HG02763 (cell line): ENCODE measurements at regions not wholly inside any gene's neighbourhood (a gene's known extent, or its start where the extent isn't known, plus 50 kb on each side); places are given as distances from the start of the nearest gene placed in this dataset.
"Not testable (repeated sequence)": the region's sequence is repeated elsewhere in the genome, so short reads cannot be mapped to it uniquely, and the experiment has no call there.

Experiments used
- ATAC-seq: cut with Tn5 transposase; IDR thresholded peaks from one replicate; pipeline ENCODE4 v1.9.1; 2021; ENCODE audit warnings: mild to moderate bottlenecking, moderate library complexity; ENCODE audit not compliant: unreplicated experiment

GRCh38 chr3:8399686-8400085 lies 101.9 kb upstream of the LMCD1 start:
- no peak for ATAC-seq

GRCh38 chr3:8400911-8401310 lies 100.7 kb upstream of the LMCD1 start:
- ATAC-seq = no peak

- ATAC-seq = no peak
Measured at GRCh38 chr3:8403996-8404395, 97.6 kb upstream of the LMCD1 start.

- no peak for ATAC-seq
Measured at GRCh38 chr3:8405144-8405543, 96.5 kb upstream of the LMCD1 start.

- ATAC-seq = no peak
Measured at GRCh38 chr3:8406479-8406878, 95.1 kb upstream of the LMCD1 start.

- ATAC-seq = no peak
Measured at GRCh38 chr3:8413337-8413926, 88.2 kb upstream of the LMCD1 start.

GRCh38 chr3:8416965-8417364 lies 84.7 kb upstream of the LMCD1 start:
- no peak for ATAC-seq

- no peak for ATAC-seq
Measured at GRCh38 chr3:8420612-8421011, 81.0 kb upstream of the LMCD1 start.

- no peak for ATAC-seq
Measured at GRCh38 chr3:8421267-8421666, 80.4 kb upstream of the LMCD1 start.

GRCh38 chr3:8421711-8422110 lies 79.9 kb upstream of the LMCD1 start:
- ATAC-seq = no peak

GRCh38 chr3:8423307-8423706 lies 78.3 kb upstream of the LMCD1 start:
- ATAC-seq = no peak

- no peak for ATAC-seq
Measured at GRCh38 chr3:8424281-8424680, 77.3 kb upstream of the LMCD1 start.

- ATAC-seq = no peak
Measured at GRCh38 chr3:8436661-8437287, 64.8 kb upstream of the LMCD1 start.

GRCh38 chr3:8438507-8439079 lies 63.0 kb upstream of the LMCD1 start:
- no peak for ATAC-seq

- not testable (repeated sequence) for ATAC-seq
Measured at GRCh38 chr3:8440142-8440541, 61.5 kb upstream of the LMCD1 start.

- no peak for ATAC-seq
Measured at GRCh38 chr3:8441969-8442559, 59.6 kb upstream of the LMCD1 start.

- no peak for ATAC-seq
Measured at GRCh38 chr3:8442993-8443650, 58.5 kb upstream of the LMCD1 start.

GRCh38 chr3:8443829-8444791 lies 57.5 kb upstream of the LMCD1 start:
- ATAC-seq = no peak

- no peak for ATAC-seq
Measured at GRCh38 chr3:8444883-8445282, 56.7 kb upstream of the LMCD1 start.

- ATAC-seq = no peak
Measured at GRCh38 chr3:8445861-8446260, 55.8 kb upstream of the LMCD1 start.

- ATAC-seq = no peak
Measured at GRCh38 chr3:8446845-8447244, 54.8 kb upstream of the LMCD1 start.
